GM18867 (cell line): ENCODE measurements at regions not wholly inside any gene's neighbourhood (a gene's known extent, or its start where the extent isn't known, plus 50 kb on each side); places are given as distances from the start of the nearest gene placed in this dataset.
A peak's percentile ranks its signal among the peaks of the same experiment; 100 is the strongest.
"Not testable (repeated sequence)": the region's sequence is repeated elsewhere in the genome, so short reads cannot be mapped to it uniquely, and the experiment has no call there.

Experiments
- ATAC-seq: cut with Tn5 transposase; IDR thresholded peaks from one replicate; pipeline ENCODE4 v1.9.1; 2021; ENCODE audit warnings: mild to moderate bottlenecking, moderate library complexity; ENCODE audit not compliant: unreplicated experiment

DNA sequence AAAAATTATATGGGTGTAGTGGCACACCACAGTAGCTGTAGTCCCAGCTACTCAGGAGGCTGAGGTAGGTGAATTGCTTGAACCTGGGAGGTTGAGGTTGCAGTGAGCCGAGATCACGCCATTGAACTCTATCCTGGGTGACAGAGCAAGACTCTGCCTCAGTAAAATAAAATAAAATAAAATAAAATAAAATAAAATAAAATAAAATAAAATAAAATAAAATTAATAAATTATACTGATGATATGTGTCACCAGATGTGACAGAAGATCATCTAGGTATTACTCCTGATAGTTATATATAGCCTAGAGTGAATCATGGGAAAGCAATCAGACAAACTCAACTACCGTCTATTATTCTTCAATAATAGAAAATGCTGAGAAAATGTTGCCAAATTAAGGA lies 972.5 kb downstream of the MRPL39 start:
- ATAC-seq, result no peak

DNA sequence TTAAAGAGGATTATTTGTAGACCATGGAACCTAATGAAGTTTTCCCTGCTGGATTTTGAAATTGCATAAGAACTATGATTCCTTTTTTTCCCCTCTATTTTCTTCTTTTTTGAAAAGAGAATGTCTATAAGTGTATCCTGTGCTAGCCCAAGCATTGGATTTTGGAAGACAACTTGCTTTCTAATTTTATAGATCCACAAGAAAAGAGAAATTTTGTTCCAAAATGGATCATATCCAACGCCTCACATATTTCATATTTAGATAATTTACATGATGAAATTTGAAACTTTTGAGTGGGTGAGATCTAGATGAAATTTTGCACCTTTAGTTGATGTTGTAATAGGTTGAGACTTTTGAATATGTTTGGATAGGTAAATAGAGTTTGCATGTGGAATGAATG lies 978.7 kb downstream of the MRPL39 start:
- no peak for ATAC-seq

DNA sequence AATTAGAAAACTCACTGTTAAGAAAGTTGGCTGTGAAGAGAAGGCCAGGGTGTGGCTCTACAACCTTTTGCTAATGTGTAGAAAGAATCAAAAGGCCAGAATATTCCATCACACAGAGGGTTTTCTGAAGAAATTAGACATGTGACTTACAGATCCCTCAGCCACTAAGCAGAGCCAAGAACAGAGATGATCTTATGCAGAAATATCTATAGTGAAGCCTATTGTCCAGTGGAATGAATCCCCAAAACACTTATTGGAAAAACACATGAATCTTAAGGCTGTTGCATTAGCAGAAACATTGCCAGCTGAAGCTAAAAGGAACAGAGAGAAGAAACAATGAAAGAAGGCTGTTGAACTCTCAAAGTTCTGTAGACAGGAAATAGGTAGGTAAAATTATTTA lies 979.2 kb downstream of the MRPL39 start:
- ATAC-seq, result no peak

DNA sequence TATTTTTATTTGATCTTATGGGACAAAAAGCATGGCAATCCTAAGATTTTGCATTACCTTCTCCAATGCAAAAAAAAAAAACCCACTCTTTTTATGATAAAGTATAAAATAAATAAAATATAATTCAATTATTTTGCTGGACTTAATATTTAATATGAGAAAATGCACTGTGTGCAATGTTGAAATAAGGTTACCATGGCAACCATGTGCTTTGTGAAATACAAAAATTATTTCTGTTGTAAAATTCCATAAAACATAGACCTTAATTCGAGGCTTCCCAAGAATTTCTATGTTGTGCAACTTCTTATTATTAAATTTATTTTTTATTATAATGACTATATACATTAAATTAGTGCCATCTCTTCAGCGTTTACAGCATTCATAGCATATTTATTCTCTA lies 989.5 kb downstream of the MRPL39 start:
- ATAC-seq, result no peak

DNA sequence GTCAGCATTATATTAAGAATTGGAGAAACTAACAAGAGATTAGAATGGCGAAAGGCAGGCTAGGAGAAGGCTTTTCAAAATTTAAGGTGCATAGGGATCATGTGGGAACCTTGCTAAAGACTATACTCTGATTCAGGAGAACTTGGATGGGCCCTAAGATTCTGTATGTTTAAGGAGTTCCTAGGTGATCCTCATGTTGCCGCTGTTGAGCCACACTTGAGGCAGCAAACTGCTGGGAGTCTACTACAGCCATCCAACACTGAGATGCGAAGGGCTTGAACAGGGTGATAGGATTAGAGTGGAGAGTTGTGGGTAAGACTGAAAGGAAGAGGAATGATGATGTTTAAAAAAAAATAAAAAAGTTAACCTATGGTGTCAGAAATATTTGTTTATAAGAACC lies 1013.2 kb downstream of the MRPL39 start:
- no peak for ATAC-seq

DNA sequence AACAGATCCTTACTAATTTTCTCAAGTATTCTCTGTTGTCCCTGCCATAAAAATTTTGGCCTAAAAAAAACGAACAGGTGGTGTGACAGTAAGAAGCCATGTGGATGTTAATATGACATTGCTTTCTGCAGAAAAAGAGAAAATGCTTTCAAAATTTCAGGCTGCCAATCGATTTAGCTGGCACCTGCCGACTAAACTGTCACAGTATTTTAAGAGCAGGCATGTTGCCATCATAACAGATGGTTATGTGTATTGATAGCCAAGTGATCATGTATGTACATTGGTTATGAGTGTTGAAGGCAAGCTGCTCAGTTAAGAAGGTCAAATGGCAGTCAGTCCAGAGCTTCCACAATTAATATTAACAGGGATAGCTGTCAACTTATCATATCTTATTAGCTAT lies 1017.0 kb downstream of the MRPL39 start:
- ATAC-seq, result no peak

DNA sequence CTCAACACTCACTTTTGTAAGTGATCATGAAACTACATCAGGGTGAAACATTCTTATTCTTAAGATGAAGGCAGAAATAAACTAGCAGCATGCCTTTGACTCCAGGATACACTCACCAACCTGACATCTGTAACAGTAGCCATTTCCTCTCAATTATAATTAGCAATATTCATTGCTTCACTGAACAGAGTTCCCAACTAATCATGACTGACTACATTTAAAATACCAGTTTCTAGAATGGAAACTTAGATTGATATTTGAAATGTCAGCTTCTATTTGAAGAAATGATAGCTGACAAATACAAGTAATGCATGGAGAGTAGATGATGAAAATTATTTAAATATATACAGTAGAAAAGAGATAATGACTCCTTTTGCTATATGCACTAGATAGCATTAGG lies 1023.8 kb downstream of the MRPL39 start:
- no peak for ATAC-seq

DNA sequence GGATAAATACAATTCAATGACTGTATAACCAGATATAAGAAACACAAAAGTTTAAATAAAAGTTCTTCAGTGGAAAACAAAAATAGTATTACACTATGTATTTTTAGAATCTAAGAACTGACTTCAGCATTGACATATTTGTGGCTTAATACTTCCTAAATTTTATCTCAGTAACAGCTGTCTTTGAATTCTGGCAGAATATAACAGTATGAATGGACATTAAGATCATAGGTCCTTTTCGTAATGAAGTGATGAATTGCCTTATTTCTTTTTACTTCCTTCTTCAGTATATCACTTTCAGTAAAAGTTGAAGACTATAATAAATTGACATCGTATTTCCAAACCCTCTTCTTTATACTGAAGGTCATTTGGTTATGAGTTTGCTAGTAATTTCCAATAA lies 1030.0 kb downstream of the MRPL39 start:
- no peak for ATAC-seq

DNA sequence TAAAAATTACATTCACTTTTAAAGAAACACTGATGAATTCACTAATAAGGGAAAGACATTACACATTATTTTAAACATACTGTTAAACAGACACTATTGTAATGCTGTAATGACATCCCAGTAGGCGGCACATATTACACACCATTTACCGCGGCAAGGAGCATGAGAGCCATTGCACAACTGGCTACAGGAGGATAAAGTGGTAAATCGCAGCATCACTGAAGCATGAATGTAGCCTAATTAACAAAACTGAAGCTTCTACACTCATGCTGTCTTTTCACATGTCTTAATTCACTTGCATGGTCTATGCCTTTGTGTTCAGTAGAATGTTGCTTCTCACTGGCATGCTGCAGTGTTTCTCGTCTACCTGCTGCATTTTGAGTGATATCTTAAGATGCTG lies 1046.0 kb downstream of the MRPL39 start:
- no peak for ATAC-seq

DNA sequence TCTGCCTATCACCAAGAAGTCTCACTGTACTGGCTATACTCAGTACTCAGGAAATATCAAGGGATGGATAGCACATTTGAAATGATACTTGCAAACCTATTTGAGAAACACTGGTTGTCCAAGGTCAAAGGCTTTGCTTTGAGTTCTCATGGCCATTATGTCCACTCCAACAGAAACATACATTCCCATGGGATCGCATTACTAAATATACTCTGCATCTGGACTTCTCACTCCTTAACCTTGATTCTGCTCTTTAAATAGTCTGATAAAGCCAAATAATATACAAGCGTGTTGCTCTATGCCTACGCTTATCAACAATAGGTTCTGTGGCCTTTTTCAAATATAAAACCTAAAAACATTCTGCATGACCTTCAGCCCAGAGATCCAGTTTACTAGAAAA lies 1054.8 kb downstream of the MRPL39 start:
- ATAC-seq, result no peak

DNA sequence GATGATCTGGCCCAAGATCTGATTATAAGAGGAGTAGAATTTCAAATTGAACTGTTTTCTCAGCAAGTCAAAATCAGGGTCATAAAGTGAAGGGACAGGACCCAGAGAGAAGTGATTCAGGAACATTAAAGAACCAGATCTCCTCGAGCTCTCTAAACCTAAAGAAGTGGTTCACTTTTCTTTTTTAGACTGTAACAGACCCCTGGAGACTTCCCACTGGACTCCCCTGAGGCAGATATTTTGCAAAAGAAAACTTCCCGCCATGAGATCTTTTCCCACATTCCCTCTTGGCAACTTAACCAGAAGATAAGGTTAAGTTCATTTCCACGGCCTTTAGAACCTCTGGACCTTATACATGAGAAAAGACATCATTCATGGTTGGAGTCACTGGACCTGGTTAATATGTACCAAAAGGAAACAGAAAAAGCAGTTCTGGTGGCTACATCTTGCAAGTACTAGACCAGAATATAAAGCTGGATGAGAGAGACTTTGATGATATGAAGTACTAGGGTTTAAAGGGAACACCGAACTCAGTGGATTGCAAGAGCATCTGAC lies 1061.4 kb downstream of the MRPL39 start:
- ATAC-seq, result no peak

DNA sequence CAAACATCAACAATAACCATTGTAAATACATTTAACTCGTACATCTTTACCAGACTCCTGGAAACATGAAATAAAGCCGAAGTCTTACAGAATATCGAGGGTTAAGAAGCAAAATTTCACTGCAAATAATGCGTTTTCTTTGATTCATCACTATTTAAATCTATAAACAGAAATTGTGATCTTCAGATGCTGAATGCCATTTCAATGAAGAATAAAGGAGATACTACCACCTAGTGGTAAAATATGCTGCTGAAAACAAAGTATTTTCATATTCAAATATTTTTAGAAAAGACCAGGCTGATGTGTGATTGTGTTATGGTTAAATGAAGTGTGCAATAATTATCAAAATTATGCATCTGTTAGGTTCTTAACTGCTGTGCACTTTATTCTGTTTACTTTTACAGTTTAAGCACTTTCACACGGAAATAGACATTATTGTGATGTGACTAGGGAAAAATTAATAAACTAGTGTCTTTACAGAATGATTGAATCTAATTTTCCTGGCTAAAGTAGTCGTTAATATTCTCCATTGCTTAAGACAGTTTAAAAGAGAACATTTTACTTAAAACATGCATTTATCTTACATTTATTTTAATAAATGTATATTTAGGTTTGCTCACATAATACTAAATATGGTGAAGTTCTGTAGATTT lies 1093.1 kb downstream of the MRPL39 start:
- ATAC-seq, result no peak

DNA sequence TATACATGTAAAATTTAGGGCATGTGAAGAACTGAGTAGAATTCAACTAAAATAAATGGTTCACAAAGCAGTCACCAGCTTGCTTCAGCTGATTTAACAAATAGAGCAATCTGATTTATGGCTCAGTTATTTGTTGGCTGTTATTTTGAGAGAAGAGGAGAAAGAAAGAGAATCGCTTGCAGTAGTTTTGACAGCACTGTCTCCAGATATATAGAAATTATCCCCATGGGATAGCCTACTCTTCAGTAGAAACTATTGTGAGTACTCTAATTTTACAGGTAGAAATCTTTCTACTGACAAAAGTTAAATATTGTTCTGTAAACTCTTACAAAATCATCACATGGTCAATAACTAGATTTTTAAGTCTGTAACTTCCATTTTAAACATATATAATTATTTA lies 1098.2 kb downstream of the MRPL39 start:
- ATAC-seq, result no peak

DNA sequence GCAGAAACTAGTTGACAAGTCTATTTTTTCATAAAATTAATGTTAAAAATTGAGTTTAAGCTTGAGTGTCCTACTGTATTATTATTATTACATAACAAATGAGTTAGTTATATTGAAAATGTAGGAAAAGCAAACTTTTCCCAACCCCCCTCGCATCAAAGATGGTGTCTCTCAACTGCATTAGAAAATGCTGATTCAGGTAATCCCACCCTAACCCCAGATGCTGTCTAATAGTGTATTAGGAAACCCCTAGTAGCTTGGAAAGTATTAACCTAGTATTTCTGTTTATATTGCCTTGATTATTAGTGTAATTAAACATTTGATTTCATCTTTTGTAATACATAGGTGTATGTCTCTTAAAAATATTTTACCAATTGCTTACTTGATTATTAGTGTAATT lies 1120.3 kb downstream of the MRPL39 start:
- ATAC-seq, result no peak

DNA sequence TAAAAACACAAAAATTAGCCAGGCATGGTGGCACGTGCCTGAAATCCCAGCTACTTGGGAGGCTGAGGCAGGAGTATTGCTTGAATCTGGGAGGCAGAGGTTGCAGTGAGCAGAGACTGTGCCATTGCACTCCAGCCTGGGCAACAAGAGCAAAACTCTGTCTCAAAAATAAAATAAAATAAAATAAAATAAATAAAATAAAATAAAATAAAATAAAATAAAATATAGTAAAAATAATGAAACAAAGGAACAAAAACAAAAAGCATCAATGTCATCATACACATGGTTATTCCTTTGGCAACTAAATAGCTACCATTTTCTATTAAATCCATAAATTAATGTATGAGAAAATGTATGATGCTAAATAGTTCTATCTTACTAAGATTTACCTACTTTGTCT lies 1123.9 kb downstream of the MRPL39 start:
- not testable (repeated sequence) for ATAC-seq

DNA sequence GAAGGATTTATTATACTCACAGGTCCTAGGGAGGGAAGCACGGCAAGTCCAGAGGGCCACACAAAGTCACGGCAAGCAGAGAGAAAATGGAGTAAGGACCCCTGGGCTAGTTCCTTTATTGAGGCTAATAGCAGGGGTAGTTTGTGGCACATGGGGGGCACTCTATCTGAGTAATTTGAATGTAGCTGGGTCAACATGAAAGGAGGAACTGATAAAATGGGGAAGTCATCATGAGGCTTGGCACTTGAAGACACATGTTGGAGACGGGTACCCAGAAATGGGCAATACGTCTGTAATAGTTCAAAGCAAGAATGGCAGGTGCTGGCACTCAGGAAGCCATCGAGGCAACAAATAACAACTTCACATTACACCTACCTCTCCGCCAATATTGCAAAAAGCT lies 1136.4 kb downstream of the MRPL39 start:
- no peak for ATAC-seq

DNA sequence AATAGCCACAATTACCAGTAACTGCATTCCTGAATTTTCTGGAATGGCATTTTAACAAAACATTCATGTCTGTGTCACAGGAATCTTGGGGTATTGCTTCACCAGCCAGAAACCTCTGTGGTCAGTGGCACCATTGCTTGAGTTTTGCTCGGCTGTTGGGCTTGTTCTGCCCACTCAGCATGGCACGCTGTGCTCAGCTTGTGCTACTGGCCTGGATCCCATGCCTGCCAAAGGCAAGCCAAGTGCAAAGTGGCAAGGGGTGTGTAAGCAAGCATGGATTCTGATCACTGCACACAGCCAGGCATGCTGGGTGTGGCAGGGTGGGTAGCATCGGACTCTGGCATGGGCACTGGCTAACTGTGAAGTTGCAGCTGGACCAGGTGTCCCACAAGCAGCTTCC lies 1150.9 kb downstream of the MRPL39 start:
- ATAC-seq, result no peak

DNA sequence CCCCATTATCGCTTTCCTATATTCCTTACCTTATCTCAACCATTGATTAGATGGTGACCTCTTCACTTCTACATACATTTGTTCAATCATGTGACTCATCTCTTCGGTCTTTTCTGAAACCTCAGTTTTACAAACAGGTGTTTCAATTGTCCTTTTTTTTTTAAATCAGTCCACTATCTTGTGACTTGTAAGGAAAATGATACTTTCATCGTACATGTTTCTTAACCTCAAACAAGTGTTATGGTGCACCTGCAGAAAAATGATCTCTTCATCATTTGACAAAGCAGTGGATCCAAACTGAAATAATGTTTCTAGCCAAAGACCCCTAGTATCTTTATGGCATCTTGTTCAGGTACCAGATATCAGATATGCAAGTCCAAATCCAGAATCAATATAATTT lies 1157.2 kb downstream of the MRPL39 start:
- no peak for ATAC-seq

DNA sequence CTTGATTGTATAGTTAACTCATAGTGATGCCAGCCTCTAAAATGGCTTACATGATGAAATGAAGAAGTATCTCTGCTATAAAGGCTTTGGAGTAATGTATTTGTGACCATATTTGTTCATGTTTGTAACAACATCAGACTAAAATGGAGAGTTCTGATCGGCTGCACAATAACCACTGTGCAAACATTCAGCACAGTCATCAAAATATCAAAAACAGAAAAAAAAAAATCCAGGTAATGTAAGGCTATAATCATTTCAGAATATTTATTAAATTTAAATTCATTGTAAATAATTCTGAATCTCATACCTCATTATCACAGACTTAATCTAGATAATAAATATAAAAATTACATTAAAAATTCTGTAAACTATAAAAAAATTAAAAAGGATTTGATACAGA lies 1161.8 kb downstream of the MRPL39 start:
- no peak for ATAC-seq

DNA sequence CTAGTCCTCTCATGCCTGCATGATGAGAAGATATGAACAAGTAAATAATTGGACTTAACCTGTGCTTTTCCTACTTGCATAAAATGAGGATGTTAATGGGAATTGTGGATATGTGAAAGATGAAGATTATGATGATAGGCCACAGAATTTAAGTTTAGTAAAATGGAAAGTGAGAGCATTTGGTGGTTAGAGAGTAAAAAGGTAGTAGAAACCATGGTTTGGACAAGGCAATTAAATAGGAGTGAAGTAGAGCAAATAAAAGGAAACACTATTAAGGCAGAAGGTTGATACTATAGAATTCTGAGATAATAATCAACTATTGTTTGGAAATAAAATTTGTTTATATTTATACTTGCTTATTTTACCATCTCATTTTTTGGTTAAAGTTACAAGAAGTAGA lies 1162.5 kb downstream of the MRPL39 start:
- no peak for ATAC-seq

DNA sequence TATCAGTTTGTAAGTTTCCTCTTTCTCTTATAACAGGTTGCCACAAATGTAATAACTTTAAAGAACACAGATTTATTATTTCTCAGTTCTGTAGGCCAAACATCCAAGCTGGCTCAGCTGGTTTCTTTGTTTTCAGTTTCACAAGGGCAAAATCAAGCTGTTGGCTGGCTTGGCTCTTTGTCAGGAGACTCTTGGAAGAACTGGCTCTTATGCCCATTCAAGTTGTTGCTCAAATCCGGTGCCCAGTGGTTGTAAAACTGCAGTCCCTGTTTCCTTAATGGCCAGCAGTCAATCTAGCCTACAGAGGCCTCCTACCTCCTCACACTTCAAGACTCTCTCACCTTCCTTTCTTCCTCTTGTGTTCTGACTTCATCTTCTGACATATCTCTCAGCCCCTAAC lies 1171.0 kb downstream of the MRPL39 start:
- ATAC-seq, result no peak

DNA sequence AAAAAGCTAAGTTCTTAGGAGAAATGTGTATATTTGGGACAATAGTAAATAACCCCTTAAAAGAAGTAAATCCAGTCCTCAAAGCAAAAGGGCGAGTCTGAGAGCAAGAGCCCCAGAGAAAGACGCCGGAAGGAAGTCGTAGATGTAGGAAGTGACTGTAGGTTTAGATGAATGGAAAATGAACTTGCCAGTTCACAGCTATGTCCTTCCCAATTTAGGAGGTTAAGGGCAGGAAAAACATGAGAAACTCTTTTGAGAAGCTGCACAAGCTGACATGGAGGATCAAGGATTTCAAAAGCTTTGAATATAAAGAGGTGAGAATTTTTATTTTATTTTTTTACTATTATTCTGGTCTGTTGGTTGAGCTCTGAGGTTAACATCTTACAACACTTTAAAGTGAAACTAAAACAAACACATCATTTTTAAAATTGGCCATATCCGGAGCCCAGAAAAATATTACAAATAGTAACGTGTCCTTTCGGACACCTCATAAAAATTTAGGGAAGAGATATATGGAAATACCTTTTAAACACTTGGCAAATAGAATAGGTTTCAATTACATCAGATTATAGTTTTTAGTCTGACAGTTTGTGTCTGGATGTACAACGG lies 1178.6 kb downstream of the MRPL39 start:
- peak; percentile 60 for ATAC-seq

DNA sequence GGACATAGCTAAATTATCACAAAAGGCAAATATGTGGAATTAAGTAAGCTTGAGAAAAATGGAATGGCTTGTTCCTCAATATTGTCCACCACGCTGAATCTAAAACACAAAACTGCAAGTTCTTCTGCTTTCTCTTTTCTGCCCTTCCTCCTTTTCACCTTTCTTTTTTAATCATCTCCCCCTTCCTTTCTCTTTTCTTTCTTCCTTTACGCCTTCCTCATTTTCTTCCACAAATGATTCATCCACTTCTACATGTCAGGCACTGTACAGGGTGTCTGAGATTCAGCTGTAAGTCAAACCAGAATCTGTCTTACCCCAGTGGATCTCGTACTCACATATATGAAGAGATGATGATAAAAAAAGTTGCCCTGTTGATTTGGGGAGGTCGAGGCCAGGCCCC lies 1182.5 kb downstream of the MRPL39 start:
- ATAC-seq, result no peak
